ENCODE measurements at regions not wholly inside any gene's neighbourhood (a gene's known extent, or its start where the extent isn't known, plus 50 kb on each side); places are given as distances from the start of the nearest gene placed in this dataset.

- DNase-seq = no peak
- no peak overlapping the region for H2BK15ac ChIP-seq (ENCODE audit: low read depth, low read length)
- no peaks in the 10 kb centered on the region for H3K4me1 ChIP-seq (ENCODE audit: control insufficient read depth, insufficient read depth, low read length)
- dilution Hi-C loops (cut with HindIII; ENCODE audit: low sequenced_read_pairs, unreplicated experiment) = no loop called here
- H3K56ac ChIP-seq (ENCODE audit: extremely low read depth, insufficient read depth, low read length) = no peak overlapping the region
- ATAC-seq (ENCODE audit: low read depth) = no peak
- H2AK9ac ChIP-seq (replicated peaks; ENCODE audit: low read depth, low read length, poor library complexity) = peak overlapping the region; percentile 52
- H4K91ac ChIP-seq (ENCODE audit: insufficient read depth, low read depth, low read length) = no peak overlapping the region
- H3K36me3 ChIP-seq (ENCODE audit: control insufficient read depth, insufficient read depth, low read length) = no peaks in the 10 kb centered on the region
- no peak overlapping the region for H3K4me3 ChIP-seq (ENCODE audit: insufficient read depth, low read depth, low read length)
- H2BK120ac ChIP-seq (ENCODE audit: low read depth, low read length) = no peak overlapping the region
- H2BK5ac ChIP-seq (ENCODE audit: low read depth, low read length, poor library complexity, severe bottlenecking) = no peak overlapping the region
- no peak overlapping the region for H2AFZ ChIP-seq (replicated peaks; ENCODE audit: low read length, poor library complexity)
- POLR2A ChIA-PET (ENCODE audit: unreplicated experiment) = no interaction called here
- H3K14ac ChIP-seq (replicated peaks; ENCODE audit: low read depth, low read length) = no peak overlapping the region
- no TSS peak for BruUV-seq (replicated peaks)
- H2AK5ac ChIP-seq (ENCODE audit: low read depth, low read length) = no peak overlapping the region
- no peak overlapping the region for H3K27ac ChIP-seq (ENCODE audit: insufficient read depth, low read length)
- intact Hi-C loops (cut with micrococcal nuclease) = no loop called here
- no peaks in the 10 kb centered on the region for H4K20me1 ChIP-seq (ENCODE audit: insufficient read depth, low read length)
- CTCF ChIA-PET = no interaction called here
- H3K23ac ChIP-seq (ENCODE audit: low read depth, low read length) = no peak overlapping the region
- H3K9ac ChIP-seq (ENCODE audit: low read depth, low read length) = no peak overlapping the region
- H2BK20ac ChIP-seq (ENCODE audit: low read depth, low read length) = no peak overlapping the region
- H3K9me1 ChIP-seq (ENCODE audit: insufficient read depth, low read length) = no peaks in the 10 kb centered on the region
- no peak overlapping the region for H4K8ac ChIP-seq (ENCODE audit: low read depth in 2 of 2, low read length in 2 of 2)
- no peak overlapping the region for H3K18ac ChIP-seq (ENCODE audit: low read depth, low read length)
- in situ Hi-C loops (cut with MboI; ENCODE audit: low sequenced_read_pairs) = no loop called here
- no peak overlapping the region for H3K4me2 ChIP-seq (ENCODE audit: low read depth, low read length)
- no peaks in the 10 kb centered on the region for H3K27me3 ChIP-seq (ENCODE audit: control insufficient read depth, insufficient read depth, low read length)
- no peak overlapping the region for H3K4ac ChIP-seq (ENCODE audit: low read depth, low read length)
- H4K5ac ChIP-seq (ENCODE audit: low read depth, low read length) = no peak overlapping the region
- H3K79me1 ChIP-seq (ENCODE audit: low read depth in 1 of 2, low read length in 2 of 2) = no peaks in the 10 kb centered on the region
- H3K9me3 ChIP-seq (ENCODE audit: control insufficient read depth, insufficient read depth, low read length) = peaks cover 9% of the 10 kb centered on the region
- TF ChIP-seq CTCF (conservative IDR thresholded peaks at IDR 0.05; ENCODE audit: low read depth, low read length) (no peak), RCOR1 (IDR thresholded peaks at IDR 0.05; ENCODE audit: insufficient replicate concordance, low read length) (no peak), BHLHE40 (IDR thresholded peaks at IDR 0.05; ENCODE audit: low read depth, low read length) (no peak), RFX5 (IDR thresholded peaks at IDR 0.05; ENCODE audit: low read depth, low read length) (no peak), MAFK (IDR thresholded peaks at IDR 0.05; ENCODE audit: low read depth, low read length) (no peak), CEBPB (IDR thresholded peaks at IDR 0.05; ENCODE audit: low read depth, low read length) (no peak), FOS (IDR thresholded peaks at IDR 0.05; ENCODE audit: low read depth, low read length) (no peak), NFE2L2 (IDR thresholded peaks at IDR 0.05; ENCODE audit: low read depth, low read length) (no peak), CHD1 (IDR thresholded peaks at IDR 0.05; ENCODE audit: low read depth, low read length) (no peak), MXI1 (IDR thresholded peaks at IDR 0.05; ENCODE audit: borderline replicate concordance, low read depth, low read length) (no peak), SMC3 (IDR thresholded peaks at IDR 0.05; ENCODE audit: low read depth, low read length) (no peak), MAZ (IDR thresholded peaks at IDR 0.05; ENCODE audit: borderline replicate concordance, low read depth, low read length) (no peak), ELK1 (IDR thresholded peaks at IDR 0.05; ENCODE audit: borderline replicate concordance, low read depth, low read length) (no peak), RAD21 (IDR thresholded peaks at IDR 0.05; ENCODE audit: low read length) (no peak), USF2 (IDR thresholded peaks at IDR 0.05; ENCODE audit: low read depth, low read length) (no peak), POLR2A (IDR thresholded peaks at IDR 0.05; ENCODE audit: low read depth, low read length) (no peak)
Measured at GRCh38 chr4:11014199-11014598, 329.6 kb upstream of the CLNK start.

Data from IMR-90 (cell line).